GM23248 (cell line): ENCODE measurements at regions not wholly inside any gene's neighbourhood (a gene's known extent, or its start where the extent isn't known, plus 50 kb on each side); places are given as distances from the start of the nearest gene placed in this dataset.

Experiments used
- EZH2 ChIP-seq: fragments of 200-600 bp; sonication (generic); IDR thresholded peaks from 2 replicates; pipeline ENCODE4 v1.6.1; 2018; ENCODE audit warnings: antibody characterized with exemption, mild to moderate bottlenecking; ENCODE audit not compliant: insufficient read depth, poor library complexity, severe bottlenecking
- EZH2phosphoT487 ChIP-seq: fragments of 200-600 bp; sonication (generic); IDR thresholded peaks from 2 replicates; pipeline ENCODE4 v1.6.1; 2018; ENCODE audit warnings: antibody characterized with exemption, moderate library complexity, mild to moderate bottlenecking, low read depth; ENCODE audit not compliant: insufficient read depth

DNA sequence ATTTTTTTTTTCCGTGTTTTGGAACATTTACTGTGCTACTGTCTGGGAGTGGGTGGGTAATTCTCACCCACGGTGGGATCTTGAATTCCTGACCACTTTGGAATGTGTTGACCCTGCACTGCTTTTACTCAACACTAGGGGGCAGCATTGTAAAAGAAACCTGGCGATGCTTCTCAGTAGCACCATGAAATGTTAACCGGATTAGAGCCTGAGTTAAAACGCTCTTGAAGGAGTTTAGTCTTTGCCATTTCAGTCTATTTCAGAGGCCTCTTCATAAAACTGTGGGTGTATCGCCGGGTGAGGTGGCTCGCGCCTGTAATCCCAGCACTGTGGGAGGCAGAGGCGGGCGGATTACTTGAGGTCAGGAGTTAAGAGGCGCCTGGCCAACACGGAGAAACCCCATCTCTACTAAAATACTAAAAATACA, 79.0 kb upstream of the PRNP start:
- TF ChIP-seq EZH2 (no peak), EZH2phosphoT487 (no peak)
